ENCODE measurements at regions not wholly inside any gene's neighbourhood (a gene's known extent, or its start where the extent isn't known, plus 50 kb on each side); places are given as distances from the start of the nearest gene placed in this dataset.

GRCh38 chr9:115300116-115300515 is 182.2 kb upstream of the TNC start:
- Histone ChIP-seq H3K4me1 (ENCODE audit: control insufficient read depth, insufficient read depth, low read length) (no peaks in the 10 kb centered on the region), H3K27ac (ENCODE audit: low read length) (no peak overlapping the region), H3K4me3 (ENCODE audit: low read length) (no peak overlapping the region), H3K9me3 (replicated peaks; ENCODE audit: control insufficient read depth, low read depth, low read length) (no peaks in the 10 kb centered on the region), H3K36me3 (ENCODE audit: control insufficient read depth, insufficient read depth, low read length) (no peaks in the 10 kb centered on the region), H3K27me3 (ENCODE audit: control insufficient read depth, insufficient read depth, low read length) (no peaks in the 10 kb centered on the region)
- WGBS (ENCODE audit: insufficient coverage), result 71% methylated on average over 1 of the region's 1 CpG
- DNase-seq, result no peak

GRCh38 chr9:115300874-115301273 is 182.9 kb upstream of the TNC start:
- DNase-seq, result peak; percentile 86
- WGBS (ENCODE audit: insufficient coverage), result no CpG with 5 or more reads among the region's 2 CpGs
- no peaks in the 10 kb centered on the region for H3K4me1 ChIP-seq (ENCODE audit: control insufficient read depth, insufficient read depth, low read length)
- H3K36me3 ChIP-seq (ENCODE audit: control insufficient read depth, insufficient read depth, low read length), result no peaks in the 10 kb centered on the region
- no peak overlapping the region for H3K27ac ChIP-seq (ENCODE audit: low read length)
- H3K4me3 ChIP-seq (ENCODE audit: low read length), result no peak overlapping the region
- no peaks in the 10 kb centered on the region for H3K27me3 ChIP-seq (ENCODE audit: control insufficient read depth, insufficient read depth, low read length)
- no peaks in the 10 kb centered on the region for H3K9me3 ChIP-seq (replicated peaks; ENCODE audit: control insufficient read depth, low read depth, low read length)

- H3K4me3 ChIP-seq (ENCODE audit: low read length), result no peak overlapping the region
- no peaks in the 10 kb centered on the region for H3K27me3 ChIP-seq (ENCODE audit: control insufficient read depth, insufficient read depth, low read length)
- no peaks in the 10 kb centered on the region for H3K36me3 ChIP-seq (ENCODE audit: control insufficient read depth, insufficient read depth, low read length)
- H3K4me1 ChIP-seq (ENCODE audit: control insufficient read depth, insufficient read depth, low read length), result no peaks in the 10 kb centered on the region
- no peaks in the 10 kb centered on the region for H3K9me3 ChIP-seq (replicated peaks; ENCODE audit: control insufficient read depth, low read depth, low read length)
- DNase-seq, result no peak
- no peak overlapping the region for H3K27ac ChIP-seq (ENCODE audit: low read length)
- 29% methylated on average over 2 of the region's 5 CpGs for WGBS (ENCODE audit: insufficient coverage)
Observed at GRCh38 chr9:115301581-115301980, 183.6 kb upstream of the TNC start.

GRCh38 chr9:115305543-115305942 is 187.6 kb upstream of the TNC start:
- H3K27me3 ChIP-seq (ENCODE audit: control insufficient read depth, insufficient read depth, low read length), result no peaks in the 10 kb centered on the region
- DNase-seq, result no peak
- H3K27ac ChIP-seq (ENCODE audit: low read length), result no peak overlapping the region
- H3K9me3 ChIP-seq (replicated peaks; ENCODE audit: control insufficient read depth, low read depth, low read length), result no peaks in the 10 kb centered on the region
- H3K36me3 ChIP-seq (ENCODE audit: control insufficient read depth, insufficient read depth, low read length), result no peaks in the 10 kb centered on the region
- no peak overlapping the region for H3K4me3 ChIP-seq (ENCODE audit: low read length)
- no CpG with 5 or more reads among the region's 3 CpGs for WGBS (ENCODE audit: insufficient coverage)
- H3K4me1 ChIP-seq (ENCODE audit: control insufficient read depth, insufficient read depth, low read length), result no peaks in the 10 kb centered on the region

GRCh38 chr9:115306865-115307264 is 188.9 kb upstream of the TNC start:
- Histone ChIP-seq H3K36me3 (ENCODE audit: control insufficient read depth, insufficient read depth, low read length) (no peaks in the 10 kb centered on the region), H3K27ac (ENCODE audit: low read length) (no peak overlapping the region), H3K9me3 (replicated peaks; ENCODE audit: control insufficient read depth, low read depth, low read length) (no peaks in the 10 kb centered on the region), H3K4me1 (ENCODE audit: control insufficient read depth, insufficient read depth, low read length) (no peaks in the 10 kb centered on the region), H3K27me3 (ENCODE audit: control insufficient read depth, insufficient read depth, low read length) (no peaks in the 10 kb centered on the region), H3K4me3 (ENCODE audit: low read length) (no peak overlapping the region)
- WGBS (ENCODE audit: insufficient coverage), result no CpG with 5 or more reads among the region's 2 CpGs
- peak; percentile 66 for DNase-seq

- no peak overlapping the region for H3K4me3 ChIP-seq (ENCODE audit: low read length)
- DNase-seq, result no peak
- H3K36me3 ChIP-seq (ENCODE audit: control insufficient read depth, insufficient read depth, low read length), result no peaks in the 10 kb centered on the region
- H3K9me3 ChIP-seq (replicated peaks; ENCODE audit: control insufficient read depth, low read depth, low read length), result peaks cover 3% of the 10 kb centered on the region
- no peaks in the 10 kb centered on the region for H3K4me1 ChIP-seq (ENCODE audit: control insufficient read depth, insufficient read depth, low read length)
- no peaks in the 10 kb centered on the region for H3K27me3 ChIP-seq (ENCODE audit: control insufficient read depth, insufficient read depth, low read length)
- H3K27ac ChIP-seq (ENCODE audit: low read length), result no peak overlapping the region
Observed at GRCh38 chr9:115313545-115313944, 195.6 kb upstream of the TNC start.

- Histone ChIP-seq H3K27me3 (ENCODE audit: control insufficient read depth, insufficient read depth, low read length) (no peaks in the 10 kb centered on the region), H3K27ac (ENCODE audit: low read length) (no peak overlapping the region), H3K4me1 (ENCODE audit: control insufficient read depth, insufficient read depth, low read length) (no peaks in the 10 kb centered on the region), H3K36me3 (ENCODE audit: control insufficient read depth, insufficient read depth, low read length) (no peaks in the 10 kb centered on the region), H3K9me3 (replicated peaks; ENCODE audit: control insufficient read depth, low read depth, low read length) (no peaks in the 10 kb centered on the region), H3K4me3 (ENCODE audit: low read length) (no peak overlapping the region)
- no peak for DNase-seq
- WGBS (ENCODE audit: insufficient coverage), result no CpG with 5 or more reads among the region's 3 CpGs
Observed at GRCh38 chr9:115326461-115326860, 208.5 kb upstream of the TNC start.

- no peak for DNase-seq
- H3K4me3 ChIP-seq (ENCODE audit: low read length), result no peak overlapping the region
- H3K36me3 ChIP-seq (ENCODE audit: control insufficient read depth, insufficient read depth, low read length), result no peaks in the 10 kb centered on the region
- no peaks in the 10 kb centered on the region for H3K9me3 ChIP-seq (replicated peaks; ENCODE audit: control insufficient read depth, low read depth, low read length)
- no peak overlapping the region for H3K27ac ChIP-seq (ENCODE audit: low read length)
- WGBS (ENCODE audit: insufficient coverage), result no CpG with 5 or more reads among the region's 2 CpGs
- no peaks in the 10 kb centered on the region for H3K27me3 ChIP-seq (ENCODE audit: control insufficient read depth, insufficient read depth, low read length)
- no peaks in the 10 kb centered on the region for H3K4me1 ChIP-seq (ENCODE audit: control insufficient read depth, insufficient read depth, low read length)
Observed at GRCh38 chr9:115327436-115328122, 209.6 kb upstream of the TNC start.

GRCh38 chr9:115328228-115328627 is 210.3 kb upstream of the TNC start:
- H3K36me3 ChIP-seq (ENCODE audit: control insufficient read depth, insufficient read depth, low read length), result no peaks in the 10 kb centered on the region
- H3K4me1 ChIP-seq (ENCODE audit: control insufficient read depth, insufficient read depth, low read length), result no peaks in the 10 kb centered on the region
- H3K9me3 ChIP-seq (replicated peaks; ENCODE audit: control insufficient read depth, low read depth, low read length), result no peaks in the 10 kb centered on the region
- DNase-seq, result no peak
- H3K27me3 ChIP-seq (ENCODE audit: control insufficient read depth, insufficient read depth, low read length), result no peaks in the 10 kb centered on the region
- H3K27ac ChIP-seq (ENCODE audit: low read length), result no peak overlapping the region
- WGBS (ENCODE audit: insufficient coverage), result 21% methylated on average over 1 of the region's 2 CpGs
- no peak overlapping the region for H3K4me3 ChIP-seq (ENCODE audit: low read length)

- no peak overlapping the region for H3K27ac ChIP-seq (ENCODE audit: low read length)
- no peaks in the 10 kb centered on the region for H3K4me1 ChIP-seq (ENCODE audit: control insufficient read depth, insufficient read depth, low read length)
- H3K27me3 ChIP-seq (ENCODE audit: control insufficient read depth, insufficient read depth, low read length), result no peaks in the 10 kb centered on the region
- no peaks in the 10 kb centered on the region for H3K9me3 ChIP-seq (replicated peaks; ENCODE audit: control insufficient read depth, low read depth, low read length)
- no peak for DNase-seq
- no peaks in the 10 kb centered on the region for H3K36me3 ChIP-seq (ENCODE audit: control insufficient read depth, insufficient read depth, low read length)
- no peak overlapping the region for H3K4me3 ChIP-seq (ENCODE audit: low read length)
Observed at GRCh38 chr9:115328677-115329076, 210.7 kb upstream of the TNC start.

Measured in muscle of leg (tissue), 3 donors.